ENCODE measurements at regions not wholly inside any gene's neighbourhood (a gene's known extent, or its start where the extent isn't known, plus 50 kb on each side); places are given as distances from the start of the nearest gene placed in this dataset.

DNA sequence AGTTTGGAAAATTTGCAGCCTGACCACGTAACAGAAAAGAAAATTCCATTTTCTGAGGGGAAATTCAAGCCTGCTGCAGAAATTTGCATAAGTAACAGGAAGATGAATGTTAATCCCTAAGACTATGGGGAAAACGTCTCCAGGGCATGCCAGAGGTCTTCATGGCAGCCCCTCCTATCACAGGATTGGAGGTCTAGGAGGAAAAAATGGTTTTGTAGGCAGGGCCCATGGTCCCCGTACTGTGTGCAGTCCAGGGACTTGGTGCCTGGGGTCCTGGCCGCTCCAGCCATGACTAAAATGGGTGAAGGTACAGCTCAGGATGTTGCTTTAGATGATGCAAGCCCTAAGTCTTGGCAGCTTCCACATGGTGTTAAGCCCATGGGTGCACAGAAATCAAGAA lies 437.3 kb upstream of the SEMA3A start (continued):
- TF ChIP-seq, protein P1, sequence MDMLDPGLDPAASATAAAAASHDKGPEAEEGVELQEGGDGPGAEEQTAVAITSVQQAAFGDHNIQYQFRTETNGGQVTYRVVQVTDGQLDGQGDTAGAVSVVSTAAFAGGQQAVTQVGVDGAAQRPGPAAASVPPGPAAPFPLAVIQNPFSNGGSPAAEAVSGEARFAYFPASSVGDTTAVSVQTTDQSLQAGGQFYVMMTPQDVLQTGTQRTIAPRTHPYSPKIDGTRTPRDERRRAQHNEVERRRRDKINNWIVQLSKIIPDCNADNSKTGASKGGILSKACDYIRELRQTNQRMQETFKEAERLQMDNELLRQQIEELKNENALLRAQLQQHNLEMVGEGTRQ (IDR thresholded peaks at IDR 0.05; ENCODE audit: borderline replicate concordance, low read depth, low read length), result no peak
- TF ChIP-seq RCOR1 (IDR thresholded peaks at IDR 0.05; ENCODE audit: low read length) (no peak), SMC3 (IDR thresholded peaks at IDR 0.05; ENCODE audit: low read depth, low read length) (no peak), EP300 (IDR thresholded peaks at IDR 0.05; ENCODE audit: borderline replicate concordance in 1 of 2, low read depth in 1 of 2, low read length in 1 of 2) (no peak)

- ChIA-PET POLR2A (no interaction called here), CTCF (interaction anchor here (1.2 kb wide), 1 partner anchor 18 kb away, joined by 3 read pairs; no protein-coding TSS in a partner anchor)
- Histone ChIP-seq H3K27ac (ENCODE audit: low read depth in 2 of 2, low read length in 1 of 2) (no peak overlapping the region), H3K9ac (no peak overlapping the region), H3F3A (replicated peaks; ENCODE audit: insufficient read depth) (no peaks in the 10 kb centered on the region), H3K4me3 (ENCODE audit: low read depth in 2 of 2, low read length in 1 of 2) (no peak overlapping the region), H3K4me1 (ENCODE audit: control insufficient read depth in 1 of 2, insufficient read depth in 2 of 2, low read depth in 1 of 2, low read length in 1 of 2) (no peaks in the 10 kb centered on the region; a peak in 2 of 4 replicates), H3K9me3 (no peaks in the 10 kb centered on the region; the same call in 1 of the 2 replicates), H3K36me3 (replicated peaks in 1 of 2; ENCODE audit: control insufficient read depth in 1 of 2, insufficient read depth in 2 of 2, low read length in 1 of 2) (peaks cover 0 to 4% of the 10 kb centered on the region in 2 experiments), H3K4me2 (no peak overlapping the region), H3K27me3 (ENCODE audit: insufficient read depth) (no peaks in the 10 kb centered on the region), H4K20me1 (ENCODE audit: insufficient read depth) (no peaks in the 10 kb centered on the region), H3K79me2 (ENCODE audit: insufficient read depth) (no peaks in the 10 kb centered on the region), H3K9me2 (peaks cover 3% of the 10 kb centered on the region; the same call in 1 of the 2 replicates), H2AFZ (ENCODE audit: low read depth) (no peak overlapping the region)
- TF ChIP-seq TEAD4 (IDR thresholded peaks at IDR 0.05; ENCODE audit: borderline replicate concordance, insufficient read depth) (no peak), YY1 (IDR thresholded peaks at IDR 0.05; ENCODE audit: low read depth) (no peak), RCOR1 (IDR thresholded peaks at IDR 0.05; ENCODE audit: low read length) (no peak), RXRA (IDR thresholded peaks at IDR 0.05; ENCODE audit: borderline replicate concordance, low read depth) (no peak), ZBTB33 (IDR thresholded peaks at IDR 0.05; ENCODE audit: borderline replicate concordance, low read depth) (no peak), FOXJ3 (CRISPR knock-in tag; IDR thresholded peaks at IDR 0.05) (no peak), NFIC (IDR thresholded peaks at IDR 0.05; ENCODE audit: borderline replicate concordance) (no peak), EP300 (IDR thresholded peaks at IDR 0.05; ENCODE audit: borderline replicate concordance in 1 of 2, low read depth in 1 of 2, low read length in 1 of 2) (no peak), MAX (IDR thresholded peaks at IDR 0.05; ENCODE audit: low read depth) (no peak), FOXM1 (IDR thresholded peaks at IDR 0.05; ENCODE audit: low read depth) (no peak), NRF1 (IDR thresholded peaks at IDR 0.05; ENCODE audit: low read depth, low read length) (no peak)
- TF ChIP-seq, protein P2, sequence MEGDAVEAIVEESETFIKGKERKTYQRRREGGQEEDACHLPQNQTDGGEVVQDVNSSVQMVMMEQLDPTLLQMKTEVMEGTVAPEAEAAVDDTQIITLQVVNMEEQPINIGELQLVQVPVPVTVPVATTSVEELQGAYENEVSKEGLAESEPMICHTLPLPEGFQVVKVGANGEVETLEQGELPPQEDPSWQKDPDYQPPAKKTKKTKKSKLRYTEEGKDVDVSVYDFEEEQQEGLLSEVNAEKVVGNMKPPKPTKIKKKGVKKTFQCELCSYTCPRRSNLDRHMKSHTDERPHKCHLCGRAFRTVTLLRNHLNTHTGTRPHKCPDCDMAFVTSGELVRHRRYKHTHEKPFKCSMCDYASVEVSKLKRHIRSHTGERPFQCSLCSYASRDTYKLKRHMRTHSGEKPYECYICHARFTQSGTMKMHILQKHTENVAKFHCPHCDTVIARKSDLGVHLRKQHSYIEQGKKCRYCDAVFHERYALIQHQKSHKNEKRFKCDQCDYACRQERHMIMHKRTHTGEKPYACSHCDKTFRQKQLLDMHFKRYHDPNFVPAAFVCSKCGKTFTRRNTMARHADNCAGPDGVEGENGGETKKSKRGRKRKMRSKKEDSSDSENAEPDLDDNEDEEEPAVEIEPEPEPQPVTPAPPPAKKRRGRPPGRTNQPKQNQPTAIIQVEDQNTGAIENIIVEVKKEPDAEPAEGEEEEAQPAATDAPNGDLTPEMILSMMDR (IDR thresholded peaks at IDR 0.05), result no peak
- 86% methylated on average over 2 of the region's 2 CpGs for WGBS (ENCODE audit: low lambda C conversion rate)
- DNase-seq, result no peak
These were observed 435.2 kb upstream of the SEMA3A start for GRCh38 chr7:84629640-84630318.
